ENCODE measurements at regions not wholly inside any gene's neighbourhood (a gene's known extent, or its start where the extent isn't known, plus 50 kb on each side); places are given as distances from the start of the nearest gene placed in this dataset.

- Histone ChIP-seq H3K4me2 (ENCODE audit: insufficient read depth, low read length) (no peak overlapping the region), H3K4me1 (ENCODE audit: insufficient read depth, low read length) (no peaks in the 10 kb centered on the region), H4K20me1 (ENCODE audit: insufficient read depth, low read length) (no peaks in the 10 kb centered on the region), H3K27me3 (ENCODE audit: insufficient read depth, low read length) (no peaks in the 10 kb centered on the region), H3K27ac (ENCODE audit: low read depth, low read length) (no peak overlapping the region), H3K4me3 (ENCODE audit: insufficient read depth, low read length) (no peak overlapping the region), H3K9me3 (ENCODE audit: low read depth, low read length) (no peaks in the 10 kb centered on the region), H3K36me3 (ENCODE audit: insufficient read depth, low read length) (no peaks in the 10 kb centered on the region), H3K79me2 (ENCODE audit: insufficient read depth, low read length) (no peaks in the 10 kb centered on the region), H2AFZ (ENCODE audit: low read length) (no peak overlapping the region)
- no peak for DNase-seq (ENCODE audit: insufficient read length, low spot score, missing footprints)
- TF ChIP-seq CTCF (IDR thresholded peaks at IDR 0.05; ENCODE audit: extremely low read depth, low read depth, low read length), result no peak
Observed at GRCh38 chr2:198232281-198232680, 427.9 kb downstream of the PLCL1 start.

- no peak for DNase-seq (ENCODE audit: insufficient read length, low spot score, missing footprints)
- Histone ChIP-seq H3K36me3 (ENCODE audit: insufficient read depth, low read length) (no peaks in the 10 kb centered on the region), H3K9me3 (ENCODE audit: low read depth, low read length) (no peaks in the 10 kb centered on the region), H3K27me3 (ENCODE audit: insufficient read depth, low read length) (no peaks in the 10 kb centered on the region), H3K4me3 (ENCODE audit: insufficient read depth, low read length) (no peak overlapping the region), H4K20me1 (ENCODE audit: insufficient read depth, low read length) (no peaks in the 10 kb centered on the region), H3K4me1 (ENCODE audit: insufficient read depth, low read length) (no peaks in the 10 kb centered on the region), H3K4me2 (ENCODE audit: insufficient read depth, low read length) (no peak overlapping the region), H2AFZ (ENCODE audit: low read length) (no peak overlapping the region), H3K79me2 (ENCODE audit: insufficient read depth, low read length) (no peaks in the 10 kb centered on the region), H3K27ac (ENCODE audit: low read depth, low read length) (no peak overlapping the region)
- TF ChIP-seq CTCF (IDR thresholded peaks at IDR 0.05; ENCODE audit: extremely low read depth, low read depth, low read length), result no peak
Observed at GRCh38 chr2:198231562-198231961, 427.2 kb downstream of the PLCL1 start.

- H3K9me3 ChIP-seq (ENCODE audit: low read depth, low read length), result no peaks in the 10 kb centered on the region
- no peaks in the 10 kb centered on the region for H3K36me3 ChIP-seq (ENCODE audit: insufficient read depth, low read length)
- H3K27me3 ChIP-seq (ENCODE audit: insufficient read depth, low read length), result no peaks in the 10 kb centered on the region
- H3K4me1 ChIP-seq (ENCODE audit: insufficient read depth, low read length), result no peaks in the 10 kb centered on the region
- no peak overlapping the region for H2AFZ ChIP-seq (ENCODE audit: low read length)
- no peak overlapping the region for H3K4me2 ChIP-seq (ENCODE audit: insufficient read depth, low read length)
- no peak overlapping the region for H3K4me3 ChIP-seq (ENCODE audit: insufficient read depth, low read length)
- no peaks in the 10 kb centered on the region for H4K20me1 ChIP-seq (ENCODE audit: insufficient read depth, low read length)
- H3K79me2 ChIP-seq (ENCODE audit: insufficient read depth, low read length), result no peaks in the 10 kb centered on the region
- no peak for TF ChIP-seq CTCF (IDR thresholded peaks at IDR 0.05; ENCODE audit: extremely low read depth, low read depth, low read length)
- no peak for DNase-seq (ENCODE audit: insufficient read length, low spot score, missing footprints)
- H3K27ac ChIP-seq (ENCODE audit: low read depth, low read length), result no peak overlapping the region
Observed at GRCh38 chr2:198220763-198221610, 416.6 kb downstream of the PLCL1 start.

GRCh38 chr2:198219292-198219691 is 414.9 kb downstream of the PLCL1 start:
- Histone ChIP-seq H3K4me2 (ENCODE audit: insufficient read depth, low read length) (no peak overlapping the region), H3K9me3 (ENCODE audit: low read depth, low read length) (no peaks in the 10 kb centered on the region), H3K27ac (ENCODE audit: low read depth, low read length) (no peak overlapping the region), H3K79me2 (ENCODE audit: insufficient read depth, low read length) (no peaks in the 10 kb centered on the region), H3K36me3 (ENCODE audit: insufficient read depth, low read length) (no peaks in the 10 kb centered on the region), H4K20me1 (ENCODE audit: insufficient read depth, low read length) (no peaks in the 10 kb centered on the region), H3K4me1 (ENCODE audit: insufficient read depth, low read length) (no peaks in the 10 kb centered on the region), H3K4me3 (ENCODE audit: insufficient read depth, low read length) (no peak overlapping the region), H2AFZ (ENCODE audit: low read length) (no peak overlapping the region), H3K27me3 (ENCODE audit: insufficient read depth, low read length) (no peaks in the 10 kb centered on the region)
- TF ChIP-seq CTCF (IDR thresholded peaks at IDR 0.05; ENCODE audit: extremely low read depth, low read depth, low read length), result no peak
- DNase-seq (ENCODE audit: insufficient read length, low spot score, missing footprints), result no peak
